T-helper 17 cell (primary cell): ENCODE measurements at regions not wholly inside any gene's neighbourhood (a gene's known extent, or its start where the extent isn't known, plus 50 kb on each side); places are given as distances from the start of the nearest gene placed in this dataset.

ENCODE experiments used
- ATAC-seq: fragments of 150-1000 bp; cut with Tn5 transposase; 2 replicates; pipeline ENCODE4 v1.10.0; 2021; ENCODE audit warnings: mild to moderate bottlenecking, moderate library complexity
- DNase-seq, 3 donors: peaks; one replicate each; pipeline versions ENCODE4 v3.0.0 to v3.0.0-alpha.2; 2020 to 2021
- H3K9me3 ChIP-seq: one replicate; pipeline ENCODE4 v1.7.0; 2013; ENCODE audit warnings: low read length, mild to moderate bottlenecking; ENCODE audit not compliant: control insufficient read depth, poor library complexity, severe bottlenecking
- H3K27ac Mint-ChIP-seq: one replicate; pipeline ENCODE4 v1.8.0; 2022; ENCODE audit warnings: mild to moderate bottlenecking, moderate library complexity, mixed read lengths
- H3K27me3 Mint-ChIP-seq: one replicate; pipeline ENCODE4 v1.8.0; 2022; ENCODE audit warnings: mixed read lengths
- H3K36me3 Mint-ChIP-seq: one replicate; pipeline ENCODE4 v1.8.0; 2022; ENCODE audit warnings: low read depth, mixed read lengths
- H3K4me1 Mint-ChIP-seq: one replicate; pipeline ENCODE4 v1.8.0; 2022; ENCODE audit warnings: mild to moderate bottlenecking, mixed read lengths
- H3K4me3 Mint-ChIP-seq: one replicate; pipeline ENCODE4 v1.8.0; 2022; ENCODE audit warnings: mild to moderate bottlenecking, moderate library complexity, mixed read lengths

DNA sequence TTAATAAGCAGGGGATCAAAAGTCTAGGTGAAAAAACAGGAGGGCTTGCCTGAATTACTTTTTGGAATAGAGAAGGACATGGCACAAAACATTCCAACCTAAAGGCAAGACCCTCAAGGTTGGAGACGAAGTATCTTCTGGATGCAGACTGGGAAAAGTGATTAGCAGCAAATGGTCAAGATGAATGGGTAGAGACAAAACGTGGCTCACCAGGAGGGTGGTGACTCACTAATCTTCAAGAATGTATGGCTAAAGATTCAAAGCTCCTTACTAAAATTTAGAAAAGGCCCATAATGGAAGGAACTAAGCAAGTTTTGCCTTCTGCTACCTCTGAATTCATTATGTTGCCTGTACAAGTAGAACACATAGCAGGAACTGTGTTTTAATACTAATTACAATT lies 469.5 kb upstream of the RBFOX1 start:
- Mint-ChIP-seq H3K27ac (no peak overlapping the region), H3K36me3 (no peaks in the 10 kb centered on the region), H3K27me3 (no peaks in the 10 kb centered on the region), H3K4me1 (no peaks in the 10 kb centered on the region), H3K4me3 (no peak overlapping the region)
- H3K9me3 ChIP-seq = no peaks in the 10 kb centered on the region
- ATAC-seq (no peak), DNase-seq (no peak)

DNA sequence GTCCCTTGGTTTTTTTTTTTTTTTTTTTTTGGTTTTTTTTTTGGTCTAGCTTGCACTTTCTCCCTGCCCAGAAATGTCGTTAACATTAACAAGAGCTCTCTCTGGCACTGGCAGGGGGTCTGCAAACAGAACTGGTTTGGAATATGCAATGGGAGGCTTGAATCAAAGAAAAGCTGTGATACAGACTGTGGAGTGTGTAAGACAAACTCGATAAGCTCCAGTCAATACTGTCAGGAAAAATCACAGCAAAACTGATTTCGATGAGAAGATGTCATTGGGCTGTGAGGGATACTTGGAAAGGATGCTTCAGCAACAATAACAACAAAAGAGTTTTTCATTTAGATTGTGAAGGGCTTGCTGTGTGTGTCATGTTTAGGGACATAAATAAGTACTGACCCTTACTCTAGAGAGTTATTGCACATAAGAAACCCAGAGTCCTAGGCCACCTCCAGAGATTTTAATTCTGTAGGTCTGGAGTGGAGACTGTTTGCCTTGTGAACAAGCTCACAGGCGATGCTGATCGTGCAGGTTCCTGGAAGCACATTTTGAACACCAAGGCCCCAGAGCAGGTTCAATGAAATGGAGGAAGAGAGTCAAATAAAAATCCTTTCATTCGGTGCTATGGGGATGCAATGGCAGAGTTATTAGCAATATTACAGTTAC lies 470.7 kb upstream of the RBFOX1 start:
- no peak overlapping the region for H3K27ac Mint-ChIP-seq
- H3K4me1 Mint-ChIP-seq = no peaks in the 10 kb centered on the region

DNA sequence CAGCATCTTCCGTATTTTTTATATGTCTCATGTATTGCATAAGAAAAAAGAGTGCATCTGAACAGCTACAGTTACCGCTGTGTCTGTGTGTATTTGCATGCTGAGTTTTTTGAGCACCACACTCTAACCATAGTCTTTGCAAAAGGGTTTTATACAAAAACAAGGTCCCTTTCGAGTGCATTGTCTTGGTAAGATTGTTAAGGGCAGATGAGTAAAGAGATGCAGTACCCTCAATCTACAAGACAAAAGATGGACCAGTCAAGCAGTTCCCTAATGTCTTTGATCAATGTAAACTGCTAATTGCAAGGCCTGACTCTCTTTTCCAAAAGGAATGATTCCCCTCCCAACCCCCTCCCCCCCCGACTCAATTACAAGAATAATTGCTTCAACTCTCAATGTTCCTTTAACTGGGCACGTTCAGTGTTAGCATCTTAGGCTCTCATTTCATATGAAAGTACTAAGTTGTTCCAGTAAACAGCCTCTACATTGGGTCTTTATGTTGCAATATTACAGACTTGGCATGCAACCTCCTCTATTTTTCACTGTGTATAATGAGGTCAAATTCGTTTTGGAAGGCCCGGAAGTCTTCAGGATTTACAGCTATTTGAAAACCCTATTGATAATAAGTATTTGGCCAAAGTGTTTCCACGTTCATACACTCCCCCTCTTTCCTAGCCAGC lies 471.4 kb upstream of the RBFOX1 start:
- Mint-ChIP-seq H3K27ac (no peak overlapping the region), H3K4me3 (no peak overlapping the region), H3K27me3 (no peaks in the 10 kb centered on the region), H3K4me1 (no peaks in the 10 kb centered on the region), H3K36me3 (no peaks in the 10 kb centered on the region)
- H3K9me3 ChIP-seq = no peaks in the 10 kb centered on the region
- ATAC-seq (no peak), DNase-seq (no peak)

More for the DNA sequence above, 470.7 kb upstream of the RBFOX1 start:
- no peak for ATAC-seq
- no peaks in the 10 kb centered on the region for H3K9me3 ChIP-seq
- Mint-ChIP-seq H3K36me3 (no peaks in the 10 kb centered on the region), H3K4me3 (no peak overlapping the region), H3K27me3 (no peaks in the 10 kb centered on the region)
- DNase-seq = no peak

DNA sequence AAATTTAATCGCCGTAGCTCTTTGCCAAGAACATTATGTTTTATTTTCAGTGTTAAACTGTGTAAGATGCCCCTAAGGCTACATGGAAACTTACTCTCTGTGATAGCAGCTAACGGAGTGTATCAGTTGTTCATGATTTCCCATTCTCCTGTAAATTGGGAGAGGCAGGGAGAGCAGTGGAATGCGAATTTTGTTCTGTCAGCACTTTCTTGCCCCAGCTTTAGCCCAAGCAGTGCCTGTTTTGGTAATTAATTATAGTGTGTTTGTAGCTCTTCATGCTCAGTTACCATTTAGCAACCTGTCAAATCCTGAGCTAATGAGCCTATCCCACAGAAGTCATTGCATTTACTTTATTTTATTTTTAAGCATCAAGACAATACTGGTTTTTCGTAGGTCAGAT lies 475.1 kb upstream of the RBFOX1 start:
- Mint-ChIP-seq H3K4me1 (no peaks in the 10 kb centered on the region), H3K4me3 (no peak overlapping the region), H3K27ac (no peak overlapping the region), H3K27me3 (no peaks in the 10 kb centered on the region), H3K36me3 (no peaks in the 10 kb centered on the region)
- H3K9me3 ChIP-seq = no peaks in the 10 kb centered on the region
- ATAC-seq (no peak), DNase-seq (no peak)

DNA sequence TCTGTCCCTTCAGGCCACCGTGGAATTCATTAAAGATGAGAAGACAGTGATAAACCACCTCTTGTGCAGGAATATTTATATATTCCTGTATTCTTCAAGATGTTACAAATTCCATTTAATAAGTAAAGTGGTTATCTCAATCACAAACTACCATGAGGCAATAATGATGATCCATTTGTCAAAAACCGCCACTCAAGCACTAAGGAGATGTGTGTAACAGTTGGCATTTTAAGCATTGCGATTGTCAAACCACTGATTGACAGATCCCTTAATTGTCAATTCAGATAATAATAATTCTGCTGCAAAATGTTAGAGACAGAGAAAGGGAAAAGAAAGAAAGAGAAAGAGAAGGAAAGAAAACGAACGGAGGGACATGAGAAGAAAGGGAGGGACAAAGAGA lies 476.1 kb upstream of the RBFOX1 start:
- H3K9me3 ChIP-seq = no peaks in the 10 kb centered on the region
- DNase-seq = no peak
- Mint-ChIP-seq H3K27me3 (no peaks in the 10 kb centered on the region), H3K4me1 (no peaks in the 10 kb centered on the region), H3K4me3 (no peak overlapping the region), H3K27ac (no peak overlapping the region), H3K36me3 (no peaks in the 10 kb centered on the region)
- no peak for ATAC-seq

DNA sequence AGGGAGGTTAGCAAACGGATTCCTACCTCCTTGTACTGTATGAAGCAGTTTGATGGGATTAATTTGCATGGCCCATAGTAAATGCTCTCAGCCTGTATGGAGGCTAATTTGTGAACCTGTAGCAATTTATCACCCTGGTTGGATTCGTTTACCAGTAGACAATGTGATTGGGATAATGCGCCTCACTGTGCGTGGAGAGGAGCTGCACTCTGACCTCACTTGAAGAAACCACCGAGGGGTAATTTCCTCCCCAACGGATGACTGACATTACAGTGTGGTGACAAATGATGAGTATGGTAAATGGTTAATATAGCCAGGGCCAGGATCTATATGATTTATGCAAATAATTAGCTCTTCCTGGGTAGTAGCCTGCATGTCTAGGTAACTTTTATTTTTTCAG lies 479.1 kb upstream of the RBFOX1 start:
- Mint-ChIP-seq H3K27me3 (no peaks in the 10 kb centered on the region), H3K36me3 (no peaks in the 10 kb centered on the region), H3K27ac (no peak overlapping the region), H3K4me1 (no peaks in the 10 kb centered on the region), H3K4me3 (no peak overlapping the region)
- H3K9me3 ChIP-seq = no peaks in the 10 kb centered on the region
- DNase-seq (no peak), ATAC-seq (no peak)

DNA sequence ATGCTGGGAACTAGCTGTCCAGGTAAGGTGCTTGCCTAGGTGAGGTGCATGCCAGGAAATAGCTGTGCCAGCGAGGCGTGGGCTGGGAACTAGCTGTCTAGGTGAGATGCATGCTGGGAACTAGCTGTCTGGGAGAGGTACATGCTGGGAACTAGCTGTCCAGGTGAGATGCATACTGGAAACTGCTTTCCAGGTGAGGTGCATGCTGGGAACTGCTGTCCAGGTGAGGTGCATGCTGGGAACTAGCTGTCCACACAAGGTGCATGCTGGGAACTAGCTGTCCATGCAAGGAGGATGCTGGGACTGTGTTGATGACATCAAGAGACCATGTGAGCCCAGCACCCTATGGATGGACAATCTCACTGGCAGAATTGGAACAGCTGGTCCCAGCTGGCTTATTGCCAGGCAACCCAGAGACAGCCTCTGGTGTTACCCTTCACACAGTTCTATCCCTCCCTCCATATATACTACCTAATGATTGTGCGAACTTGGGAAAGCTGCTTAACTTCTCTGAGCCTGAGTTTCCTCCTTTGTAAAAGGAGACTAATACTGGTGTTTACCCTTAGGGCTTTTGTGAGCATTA lies 479.9 kb upstream of the RBFOX1 start:
- no peak for DNase-seq

DNA sequence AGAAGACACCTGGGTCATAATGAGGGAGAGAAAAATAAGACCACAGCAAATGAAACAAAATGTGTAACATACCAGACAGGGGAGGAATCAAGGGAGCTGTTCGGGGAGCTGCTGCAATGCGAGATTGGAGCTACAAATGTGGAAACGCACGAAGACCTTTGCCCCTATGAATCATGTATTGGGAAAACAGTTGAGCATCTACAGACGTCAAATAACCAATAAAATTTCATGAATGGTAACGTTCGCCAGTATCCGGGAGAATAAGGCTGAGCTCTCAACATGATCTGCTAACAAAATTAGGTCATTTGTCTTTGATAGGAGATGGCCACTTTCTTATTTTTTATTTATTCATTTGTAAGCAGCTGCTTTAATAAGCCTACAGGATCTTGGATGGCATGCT lies 486.2 kb upstream of the RBFOX1 start:
- no peak overlapping the region for H3K27ac Mint-ChIP-seq
- no peak for ATAC-seq
- H3K36me3 Mint-ChIP-seq = no peaks in the 10 kb centered on the region
- no peaks in the 10 kb centered on the region for H3K4me1 Mint-ChIP-seq
- no peaks in the 10 kb centered on the region for H3K27me3 Mint-ChIP-seq
- H3K9me3 ChIP-seq = peaks cover 4% of the 10 kb centered on the region
- DNase-seq = no peak
- H3K4me3 Mint-ChIP-seq = no peak overlapping the region

More for the DNA sequence above, 479.9 kb upstream of the RBFOX1 start:
- H3K4me3 Mint-ChIP-seq = no peak overlapping the region
- no peak for ATAC-seq
- H3K4me1 Mint-ChIP-seq = no peaks in the 10 kb centered on the region
- H3K9me3 ChIP-seq = no peaks in the 10 kb centered on the region
- H3K27ac Mint-ChIP-seq = no peak overlapping the region
- no peaks in the 10 kb centered on the region for H3K36me3 Mint-ChIP-seq
- no peaks in the 10 kb centered on the region for H3K27me3 Mint-ChIP-seq

DNA sequence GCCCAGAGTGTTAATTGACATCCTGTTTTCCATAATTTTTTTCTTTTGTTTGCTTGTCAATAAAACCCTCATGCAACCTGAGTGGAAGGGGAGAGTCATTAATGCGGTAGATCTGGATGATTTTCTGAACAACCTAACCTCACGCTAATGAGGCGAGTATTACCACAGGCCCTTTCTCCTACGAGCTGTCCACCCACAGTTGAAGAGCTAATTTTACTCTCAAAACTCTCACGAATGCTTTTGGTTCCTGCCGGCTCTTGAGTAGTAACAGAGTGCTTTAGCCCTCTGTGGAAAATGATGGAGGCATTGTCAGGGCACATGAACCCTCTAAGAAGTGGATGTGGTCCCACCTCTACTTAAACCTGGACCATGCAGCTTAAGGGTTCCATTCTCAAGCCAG lies 491.3 kb upstream of the RBFOX1 start:
- DNase-seq (no peak), ATAC-seq (no peak)
- Mint-ChIP-seq H3K27ac (no peak overlapping the region), H3K36me3 (no peaks in the 10 kb centered on the region), H3K27me3 (no peaks in the 10 kb centered on the region), H3K4me3 (no peak overlapping the region), H3K4me1 (no peaks in the 10 kb centered on the region)
- H3K9me3 ChIP-seq = peaks cover 4% of the 10 kb centered on the region

DNA sequence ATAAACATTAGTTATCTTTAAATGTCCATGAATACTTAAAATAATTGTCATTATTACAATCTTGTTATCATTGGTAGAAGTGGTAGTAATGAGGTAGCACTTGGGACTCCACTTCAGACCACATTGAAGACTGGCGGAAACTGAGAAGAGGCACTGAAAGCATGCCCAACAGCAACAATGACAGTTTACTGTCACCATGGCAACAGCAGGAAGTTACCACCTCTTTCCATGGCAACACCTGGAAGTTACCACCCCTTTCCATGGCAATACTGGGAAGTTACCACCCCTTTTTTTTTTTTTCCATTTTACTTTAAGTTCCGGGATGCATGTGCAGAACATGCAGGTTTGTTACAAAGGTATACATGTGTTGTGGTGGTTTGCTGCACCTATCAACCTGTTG lies 494.9 kb upstream of the RBFOX1 start:
- DNase-seq (no peak), ATAC-seq (no peak)
- Mint-ChIP-seq H3K36me3 (no peaks in the 10 kb centered on the region), H3K4me1 (no peaks in the 10 kb centered on the region), H3K27ac (no peak overlapping the region), H3K27me3 (no peaks in the 10 kb centered on the region), H3K4me3 (no peak overlapping the region)
- no peaks in the 10 kb centered on the region for H3K9me3 ChIP-seq

DNA sequence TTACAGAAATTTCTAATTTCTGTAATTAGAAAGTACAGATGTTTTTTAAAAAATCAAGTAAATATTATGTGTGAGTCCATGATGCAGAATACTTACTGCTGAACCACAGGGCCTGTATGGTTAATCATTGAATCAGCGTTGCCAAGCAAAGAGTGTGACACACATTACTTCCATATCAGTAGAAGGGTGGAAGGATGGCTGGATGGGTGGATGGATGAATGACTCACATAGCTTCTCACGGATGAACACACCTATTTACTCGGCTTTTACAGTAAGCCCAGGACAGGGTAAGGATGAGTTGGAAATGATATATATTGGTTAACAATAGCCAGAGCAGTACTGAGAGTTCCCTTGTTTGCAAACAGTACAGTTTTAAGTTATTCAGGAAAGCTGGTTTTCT lies 495.9 kb upstream of the RBFOX1 start:
- no peaks in the 10 kb centered on the region for H3K4me1 Mint-ChIP-seq
- no peaks in the 10 kb centered on the region for H3K36me3 Mint-ChIP-seq
- H3K27me3 Mint-ChIP-seq = no peaks in the 10 kb centered on the region
- H3K27ac Mint-ChIP-seq = no peak overlapping the region
- DNase-seq (no peak), ATAC-seq (no peak)
- H3K4me3 Mint-ChIP-seq = no peak overlapping the region
- no peaks in the 10 kb centered on the region for H3K9me3 ChIP-seq

DNA sequence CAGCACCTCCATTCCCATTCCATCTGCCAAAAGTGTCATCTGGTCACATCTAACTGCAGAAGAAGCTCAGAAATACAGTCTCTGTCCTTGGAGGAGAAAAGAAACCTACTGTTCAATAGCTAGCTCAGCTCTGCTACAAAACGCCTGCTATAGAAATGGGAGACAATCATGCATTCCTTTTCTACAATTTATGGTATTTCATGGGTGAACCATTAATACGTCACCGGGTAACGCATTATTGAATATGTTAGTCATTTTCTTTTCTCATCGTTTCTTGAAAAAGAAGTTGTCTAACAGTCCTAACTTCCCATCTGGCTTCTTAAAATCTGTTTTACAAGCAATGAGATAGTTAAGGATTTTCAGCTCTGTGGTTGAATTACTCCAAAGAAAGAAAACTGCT lies 496.7 kb upstream of the RBFOX1 start:
- no peaks in the 10 kb centered on the region for H3K36me3 Mint-ChIP-seq
- ATAC-seq (no peak), DNase-seq (no peak)
- H3K27ac Mint-ChIP-seq = no peak overlapping the region
- H3K9me3 ChIP-seq = no peaks in the 10 kb centered on the region
- H3K4me3 Mint-ChIP-seq = no peak overlapping the region
- H3K27me3 Mint-ChIP-seq = no peaks in the 10 kb centered on the region
- no peaks in the 10 kb centered on the region for H3K4me1 Mint-ChIP-seq

DNA sequence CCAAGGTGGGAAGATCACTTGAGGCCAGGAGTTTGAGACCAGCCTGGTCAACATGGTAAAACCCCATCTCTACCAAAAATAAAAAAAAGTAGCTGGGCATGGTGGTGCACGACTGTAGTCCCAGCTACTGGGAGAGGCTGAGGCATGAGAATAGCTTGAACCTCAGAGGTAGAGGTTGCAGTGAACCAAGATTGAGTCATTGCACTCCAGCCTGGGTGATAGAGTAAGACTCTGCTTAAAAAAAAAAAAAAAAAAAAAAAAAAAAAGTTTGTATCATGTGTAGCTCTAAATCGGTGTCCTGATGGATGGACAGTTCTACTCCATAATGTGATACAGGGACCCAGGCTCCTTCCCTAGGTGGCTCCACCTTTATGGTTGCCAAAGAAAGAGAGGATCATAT lies 497.1 kb upstream of the RBFOX1 start:
- ATAC-seq (no peak), DNase-seq (no peak)
- Mint-ChIP-seq H3K27ac (no peak overlapping the region), H3K36me3 (no peaks in the 10 kb centered on the region), H3K4me3 (no peak overlapping the region), H3K4me1 (no peaks in the 10 kb centered on the region), H3K27me3 (no peaks in the 10 kb centered on the region)
- H3K9me3 ChIP-seq = no peaks in the 10 kb centered on the region

DNA sequence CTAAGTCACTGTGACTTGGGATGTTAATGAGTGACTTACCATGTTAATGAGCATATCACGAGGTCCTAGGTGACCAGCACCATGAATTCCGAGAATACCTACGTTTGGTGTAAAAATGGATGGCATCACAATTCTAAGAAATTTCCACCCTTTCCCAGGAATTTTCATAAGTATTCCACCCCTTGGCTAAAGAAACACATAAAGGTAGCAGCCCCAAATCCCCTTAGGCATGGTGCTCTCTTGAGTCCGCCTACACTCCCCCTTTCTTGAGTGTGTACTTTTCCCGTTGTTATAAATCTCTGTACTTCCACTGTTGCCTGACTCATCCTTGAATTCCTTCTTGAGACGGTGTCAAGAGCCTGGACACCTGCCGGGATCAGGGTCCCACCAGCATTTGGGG lies 504.0 kb upstream of the RBFOX1 start:
- Mint-ChIP-seq H3K27ac (no peak overlapping the region), H3K36me3 (no peaks in the 10 kb centered on the region), H3K27me3 (no peaks in the 10 kb centered on the region), H3K4me3 (no peak overlapping the region), H3K4me1 (no peaks in the 10 kb centered on the region)
- DNase-seq (no peak), ATAC-seq (no peak)
- H3K9me3 ChIP-seq = no peaks in the 10 kb centered on the region
